Aorta (tissue), 5 donors: ENCODE measurements at regions not wholly inside any gene's neighbourhood (a gene's known extent, or its start where the extent isn't known, plus 50 kb on each side); places are given as distances from the start of the nearest gene placed in this dataset.

Source experiments
- ATAC-seq: fragments of 200-7000 bp; cut with Tn5 transposase; one replicate; pipeline ENCODE4 v1.9.1; 2022; ENCODE audit warnings: moderate library complexity; ENCODE audit not compliant: low FRiP score
- DNase-seq, 2 donors: peaks; one replicate each; pipeline ENCODE4 v3.0.0-alpha.2; 2020
- H3K27ac ChIP-seq, 2 donors: one replicate each; pipeline ENCODE4 v1.5.1; 2013; ENCODE audit warnings: low read length in 2 of 2, mild to moderate bottlenecking in 2 of 2, moderate library complexity in 2 of 2, control low read depth in 1 of 2, inconsistent platforms in 1 of 2, low read depth in 1 of 2
- H3K27me3 ChIP-seq, 2 donors: one replicate each; pipeline ENCODE4 v1.6.1; 2013; ENCODE audit warnings: control low read depth in 1 of 2, low read length in 1 of 2, mild to moderate bottlenecking in 1 of 2, moderate library complexity in 1 of 2; ENCODE audit not compliant: insufficient read depth in 2 of 2, control insufficient read depth in 1 of 2
- H3K36me3 ChIP-seq, 2 donors: one replicate each; pipeline ENCODE4 v1.6.1; 2013; ENCODE audit warnings: control low read depth in 1 of 2, low read length in 1 of 2, mild to moderate bottlenecking in 1 of 2; ENCODE audit not compliant: insufficient read depth in 2 of 2, control insufficient read depth in 1 of 2
- H3K4me1 ChIP-seq, 2 donors: one replicate each; pipeline ENCODE4 v1.6.1; 2013; ENCODE audit warnings: low read length in 2 of 2, control low read depth in 1 of 2, mild to moderate bottlenecking in 1 of 2, moderate library complexity in 1 of 2; ENCODE audit not compliant: insufficient read depth in 2 of 2, control insufficient read depth in 1 of 2
- H3K4me3 ChIP-seq, 2 donors: one replicate each; pipeline ENCODE4 v1.5.1; 2013; ENCODE audit warnings: low read length in 2 of 2, control low read depth in 1 of 2, mild to moderate bottlenecking in 1 of 2
- H3K9me3 ChIP-seq: one replicate; pipeline ENCODE4 v1.6.1; 2013; ENCODE audit warnings: mild to moderate bottlenecking, low read length; ENCODE audit not compliant: control insufficient read depth
- whole genome bisulfite sequencing, 2 donors: extraction: QIAGEN DNeasy Blood & Tissue Kit; methylation state at CpG; one replicate each; pipeline ENCODE4 v1.1.7; 2013; 5-methylcytosine and 5-hydroxymethylcytosine counted together
- intact Hi-C, 2 donors: fragments of 100-400 bp; cut with DNase I; formaldehyde crosslinking; loops; one replicate each; pipeline versions ENCODE4 v1.14.2 to v1.15.0; 2022
- donor health status: healthy with polysubstance abuse.
- donor health status: Bipolar disorder and iron deficiency.
- donor health status: DM: no; HTN: no; CAD: no.
- donor health status: DM: no; HTN: no; CAD: no.
- donor health status: DM: yes; HTN: yes; CAD: no.

DNA sequence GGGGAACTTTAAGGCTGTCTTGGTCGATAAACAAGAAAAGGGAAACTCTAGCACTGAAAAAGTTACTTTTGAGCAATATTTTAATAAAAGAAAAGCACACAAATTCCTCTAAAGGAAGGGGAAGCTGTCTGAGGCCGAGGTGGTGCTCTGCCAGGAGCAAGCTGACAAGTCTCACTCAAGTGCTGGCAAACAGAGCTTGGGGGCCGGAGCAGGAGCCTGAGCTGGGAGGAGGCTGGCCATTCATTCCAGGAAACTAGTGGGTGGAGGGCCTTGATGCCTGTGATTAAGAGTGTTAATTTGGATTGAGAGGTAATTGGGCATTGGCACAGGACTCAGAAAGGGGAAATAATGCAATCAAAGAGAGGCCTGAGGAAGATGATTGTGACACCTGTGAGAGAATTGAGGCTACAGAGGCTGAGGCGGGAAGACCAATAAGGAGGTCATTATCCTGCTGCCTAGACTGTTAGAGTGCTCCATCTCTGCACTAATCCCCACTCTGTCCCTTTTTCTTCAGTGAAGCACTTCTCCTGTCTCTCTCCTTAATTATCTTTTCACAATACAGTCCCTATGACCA is 154.9 kb upstream of the COL1A2 start:
- no peaks in the 10 kb centered on the region for H3K27me3 ChIP-seq
- no peaks in the 10 kb centered on the region for H3K9me3 ChIP-seq
- DNase-seq (peak in 1 of 2 donors; percentile 54), ATAC-seq (peak; percentile 63)
- WGBS, 2 donors: 34 to 44% methylated on average over 4 of the region's 4 CpGs
- H3K4me1 ChIP-seq: no peaks in the 10 kb centered on the region
- H3K27ac ChIP-seq: no peak overlapping the region
- no peaks in the 10 kb centered on the region for H3K36me3 ChIP-seq
- intact Hi-C loops: no loop called here
- H3K4me3 ChIP-seq: no peak overlapping the region

DNA sequence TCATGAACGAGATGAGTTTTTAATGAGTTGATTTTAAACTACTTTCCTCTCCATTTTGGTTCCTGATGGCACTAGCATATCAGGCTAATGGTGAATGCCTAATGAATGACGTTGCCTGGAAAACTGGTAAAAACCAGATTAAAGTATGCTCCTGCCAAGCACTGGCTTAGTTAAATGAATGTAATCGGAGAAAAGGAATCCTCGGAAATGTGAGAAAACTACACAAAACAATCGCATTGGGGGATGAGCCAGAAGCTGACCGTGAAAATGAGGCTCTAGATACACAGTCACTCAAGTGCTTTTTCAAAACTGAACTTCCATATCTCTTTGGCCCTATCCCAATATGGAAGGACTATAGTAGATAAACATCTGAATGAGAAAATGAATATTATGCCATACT is 153.8 kb upstream of the COL1A2 start:
- DNase-seq: no peak
- H3K27me3 ChIP-seq: no peaks in the 10 kb centered on the region
- no peaks in the 10 kb centered on the region for H3K4me1 ChIP-seq
- H3K36me3 ChIP-seq: no peaks in the 10 kb centered on the region
- H3K27ac ChIP-seq: no peak overlapping the region
- ATAC-seq: peak; percentile 49
- 11 to 36% methylated on average over 6 of the region's 6 CpGs for WGBS, 2 donors
- H3K4me3 ChIP-seq: no peak overlapping the region
- H3K9me3 ChIP-seq: no peaks in the 10 kb centered on the region
- intact Hi-C loops: no loop called here

DNA sequence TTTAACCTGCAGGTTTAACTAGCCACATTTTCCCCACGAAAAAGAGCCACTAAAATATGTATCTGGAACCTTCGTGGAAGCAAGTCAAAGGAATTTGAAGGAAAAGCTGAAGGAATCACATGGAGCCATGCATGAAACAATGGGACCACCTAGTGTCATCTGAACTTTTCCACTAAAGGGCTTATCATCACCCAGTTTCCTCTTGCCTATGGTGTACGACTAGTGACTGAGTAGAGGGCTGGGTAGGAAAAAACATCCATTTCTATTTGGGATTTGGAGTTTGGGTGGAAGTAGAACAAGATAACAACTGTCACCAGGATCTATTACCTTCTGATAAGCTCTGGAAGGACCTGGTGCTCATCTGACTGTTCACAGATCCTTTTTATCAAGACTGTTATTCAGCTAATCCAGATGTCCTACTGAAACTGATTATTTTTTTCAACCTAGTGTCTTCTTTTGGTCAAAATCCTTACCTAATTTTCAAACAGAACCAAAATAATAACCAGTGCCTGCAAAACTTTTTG is 153.2 kb upstream of the COL1A2 start:
- DNase-seq: no peak
- no peaks in the 10 kb centered on the region for H3K27me3 ChIP-seq
- intact Hi-C loops: no loop called here
- no peak for ATAC-seq
- H3K27ac ChIP-seq: no peak overlapping the region
- WGBS, 2 donors: 55 to 63% methylated on average over 3 of the region's 3 CpGs
- H3K36me3 ChIP-seq: no peaks in the 10 kb centered on the region
- H3K4me1 ChIP-seq: no peaks in the 10 kb centered on the region
- H3K4me3 ChIP-seq: no peak overlapping the region
- no peaks in the 10 kb centered on the region for H3K9me3 ChIP-seq

DNA sequence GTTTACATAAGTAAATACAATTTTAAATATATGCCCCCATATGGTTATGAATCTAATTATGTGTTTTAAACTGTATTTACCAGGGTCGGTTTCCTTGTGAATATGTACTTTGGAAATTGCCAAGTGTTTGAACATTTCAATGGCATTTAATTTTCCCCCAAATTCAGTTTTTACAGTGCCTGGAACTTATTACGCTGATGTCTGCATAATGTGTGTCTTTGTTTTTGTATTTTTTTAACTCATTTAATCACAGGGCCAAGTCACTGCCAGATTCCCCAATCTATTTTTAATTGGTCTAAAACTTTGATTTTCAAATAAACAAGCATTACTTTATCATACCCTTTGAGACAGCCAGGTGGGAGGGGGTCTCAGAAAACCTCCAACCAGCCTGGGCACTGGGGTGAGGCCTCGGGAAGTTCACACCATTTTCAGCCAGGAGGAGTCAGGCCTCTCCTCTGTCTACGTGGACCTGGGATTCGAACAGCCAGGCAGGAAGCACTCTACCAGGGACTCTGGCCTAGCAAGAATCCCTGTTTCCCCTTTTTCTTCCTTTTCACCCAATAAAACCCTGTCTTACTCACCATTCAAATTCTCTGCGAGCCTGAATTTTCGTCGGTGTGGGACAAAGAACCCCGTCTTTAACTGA is 151.5 kb upstream of the COL1A2 start:
- DNase-seq (no peak), ATAC-seq (no peak)
- H3K9me3 ChIP-seq: no peaks in the 10 kb centered on the region
- no peaks in the 10 kb centered on the region for H3K36me3 ChIP-seq
- H3K27me3 ChIP-seq: no peaks in the 10 kb centered on the region
- no peaks in the 10 kb centered on the region for H3K4me1 ChIP-seq
- intact Hi-C loops: no loop called here
- no peak overlapping the region for H3K27ac ChIP-seq
- WGBS, 2 donors: 90 to 91% methylated on average over 9 of the region's 9 CpGs
- H3K4me3 ChIP-seq: no peak overlapping the region

DNA sequence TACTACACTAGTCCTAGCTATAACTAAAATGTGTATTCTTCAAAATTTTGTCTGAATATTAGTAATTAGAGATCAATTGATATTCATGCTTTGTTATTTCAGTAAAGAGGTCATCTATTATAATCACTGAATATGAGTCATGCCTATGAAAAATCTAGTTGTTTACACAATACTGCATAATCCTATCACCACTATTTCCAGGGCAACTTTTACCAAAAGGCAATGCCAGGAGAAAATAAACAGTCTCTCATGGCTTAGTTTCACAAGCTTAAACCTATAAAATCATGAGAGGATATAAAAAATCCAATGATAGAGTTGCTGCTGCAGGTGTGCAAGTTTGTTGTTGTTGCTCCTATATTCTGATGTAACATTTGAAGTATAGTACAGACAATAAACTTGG is 149.9 kb upstream of the COL1A2 start:
- H3K27me3 ChIP-seq: no peaks in the 10 kb centered on the region
- DNase-seq (no peak), ATAC-seq (no peak)
- H3K4me1 ChIP-seq: no peaks in the 10 kb centered on the region
- H3K9me3 ChIP-seq: no peaks in the 10 kb centered on the region
- H3K27ac ChIP-seq: no peak overlapping the region
- H3K4me3 ChIP-seq: no peak overlapping the region
- H3K36me3 ChIP-seq: no peaks in the 10 kb centered on the region
- intact Hi-C loops: no loop called here

DNA sequence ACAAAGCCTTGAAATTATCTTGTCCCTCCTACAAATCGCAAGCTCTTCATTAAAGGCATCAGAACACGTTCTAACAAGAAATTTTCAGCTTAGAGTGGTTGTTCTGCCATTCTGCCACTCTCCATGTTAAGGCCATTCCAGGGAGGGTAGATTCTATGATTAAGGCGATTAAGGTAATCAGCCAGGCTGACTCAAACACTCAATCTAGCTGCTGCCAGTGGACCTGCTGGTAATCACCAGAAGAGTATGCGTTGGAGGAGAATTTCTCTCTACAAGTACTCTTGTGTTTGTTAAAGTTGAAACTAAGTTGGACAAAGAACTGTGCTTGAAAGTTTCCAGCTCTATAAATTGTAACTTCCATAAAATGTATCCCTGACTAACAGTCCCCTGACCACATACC is 149.2 kb upstream of the COL1A2 start:
- no peaks in the 10 kb centered on the region for H3K9me3 ChIP-seq
- no peaks in the 10 kb centered on the region for H3K27me3 ChIP-seq
- WGBS, 2 donors: 91 to 93% methylated on average over 4 of the region's 4 CpGs
- H3K4me3 ChIP-seq: no peak overlapping the region
- ATAC-seq (no peak), DNase-seq (no peak)
- intact Hi-C loops: no loop called here
- no peak overlapping the region for H3K27ac ChIP-seq
- H3K4me1 ChIP-seq: no peaks in the 10 kb centered on the region
- no peaks in the 10 kb centered on the region for H3K36me3 ChIP-seq

DNA sequence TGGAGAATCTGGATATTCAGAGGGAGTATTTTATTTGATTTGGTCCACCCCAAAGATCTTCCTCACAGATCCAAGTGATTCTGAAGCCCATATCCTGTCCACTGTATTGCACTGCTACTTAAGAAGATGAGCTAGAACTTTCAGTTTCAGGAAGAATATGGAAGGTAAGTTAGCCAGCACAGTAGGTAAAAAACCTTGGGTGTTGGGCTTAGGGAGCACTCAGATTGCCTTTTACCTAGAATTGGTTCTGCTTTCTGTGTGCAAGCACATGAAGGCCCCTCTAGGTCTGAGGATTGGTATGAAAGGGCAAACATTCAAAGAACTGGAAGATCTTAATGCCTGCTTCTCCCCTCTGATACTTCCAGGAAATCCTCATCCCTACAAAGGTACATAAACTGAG is 146.7 kb upstream of the COL1A2 start:
- no peak overlapping the region for H3K4me3 ChIP-seq
- ATAC-seq: no peak
- H3K27ac ChIP-seq: no peak overlapping the region
- H3K4me1 ChIP-seq: no peaks in the 10 kb centered on the region
- H3K27me3 ChIP-seq: no peaks in the 10 kb centered on the region
- H3K36me3 ChIP-seq: no peaks in the 10 kb centered on the region
- no peaks in the 10 kb centered on the region for H3K9me3 ChIP-seq
- intact Hi-C loops: no loop called here
- DNase-seq: no peak

DNA sequence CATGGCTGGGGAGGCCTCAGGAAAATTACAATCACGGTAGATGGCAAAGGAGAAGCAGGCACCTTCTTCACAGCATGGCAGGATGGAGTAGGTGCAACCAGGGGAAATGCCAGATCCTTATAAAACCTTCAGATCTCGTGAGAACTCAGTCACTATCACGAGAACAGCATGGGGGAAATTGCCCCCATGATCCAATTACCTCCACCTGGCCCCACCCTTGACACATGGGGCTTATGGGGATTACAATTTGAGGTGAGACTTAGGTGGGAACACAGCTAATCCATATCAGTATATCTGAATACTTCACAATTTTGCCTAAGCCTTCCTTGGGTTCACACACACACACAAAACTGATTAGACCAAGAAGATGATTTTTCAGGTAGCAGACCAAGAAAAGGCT is 145.1 kb upstream of the COL1A2 start:
- 74 to 77% methylated on average over 3 of the region's 3 CpGs for WGBS, 2 donors
- Histone ChIP-seq H3K4me1 (no peaks in the 10 kb centered on the region), H3K4me3 (no peak overlapping the region), H3K9me3 (no peaks in the 10 kb centered on the region), H3K27ac (no peak overlapping the region), H3K36me3 (no peaks in the 10 kb centered on the region), H3K27me3 (no peaks in the 10 kb centered on the region)
- DNase-seq (no peak), ATAC-seq (no peak)
- intact Hi-C loops: no loop called here

DNA sequence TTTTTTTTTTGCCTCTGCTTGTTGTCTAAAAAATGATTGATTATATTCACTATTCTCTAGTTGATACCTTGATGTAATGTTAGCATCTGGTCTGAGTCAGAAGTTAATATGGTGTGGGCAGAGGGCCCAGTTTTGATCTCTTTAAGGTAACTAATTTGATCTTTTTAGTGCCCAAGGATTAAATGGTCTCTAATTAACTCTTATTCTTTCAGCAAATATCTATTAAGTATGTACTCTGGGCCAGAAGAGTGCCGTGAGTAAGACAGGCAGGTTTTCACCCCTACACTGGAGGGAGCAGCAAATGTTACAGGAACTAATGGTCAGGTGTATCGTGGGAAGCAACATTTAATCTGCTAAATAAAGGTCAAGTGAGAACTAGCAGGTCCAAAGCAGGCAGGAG is 144.6 kb upstream of the COL1A2 start:
- no peak overlapping the region for H3K27ac ChIP-seq
- no peaks in the 10 kb centered on the region for H3K4me1 ChIP-seq
- H3K4me3 ChIP-seq: no peak overlapping the region
- ATAC-seq (no peak), DNase-seq (no peak)
- no peaks in the 10 kb centered on the region for H3K36me3 ChIP-seq
- intact Hi-C loops: no loop called here
- no peaks in the 10 kb centered on the region for H3K27me3 ChIP-seq
- H3K9me3 ChIP-seq: no peaks in the 10 kb centered on the region
- WGBS, 2 donors: 89 to 90% methylated on average over 2 of the region's 2 CpGs
